CD4-positive, alpha-beta T cell treated with Interleukin-17A for 4 hours (primary cell): ENCODE measurements at regions not wholly inside any gene's neighbourhood (a gene's known extent, or its start where the extent isn't known, plus 50 kb on each side); places are given as distances from the start of the nearest gene placed in this dataset.

ENCODE experiments used
- DNase-seq: peaks from one replicate; pipeline ENCODE4 v3.0.0-alpha.2; 2020; ENCODE audit warnings: mixed read lengths

DNA sequence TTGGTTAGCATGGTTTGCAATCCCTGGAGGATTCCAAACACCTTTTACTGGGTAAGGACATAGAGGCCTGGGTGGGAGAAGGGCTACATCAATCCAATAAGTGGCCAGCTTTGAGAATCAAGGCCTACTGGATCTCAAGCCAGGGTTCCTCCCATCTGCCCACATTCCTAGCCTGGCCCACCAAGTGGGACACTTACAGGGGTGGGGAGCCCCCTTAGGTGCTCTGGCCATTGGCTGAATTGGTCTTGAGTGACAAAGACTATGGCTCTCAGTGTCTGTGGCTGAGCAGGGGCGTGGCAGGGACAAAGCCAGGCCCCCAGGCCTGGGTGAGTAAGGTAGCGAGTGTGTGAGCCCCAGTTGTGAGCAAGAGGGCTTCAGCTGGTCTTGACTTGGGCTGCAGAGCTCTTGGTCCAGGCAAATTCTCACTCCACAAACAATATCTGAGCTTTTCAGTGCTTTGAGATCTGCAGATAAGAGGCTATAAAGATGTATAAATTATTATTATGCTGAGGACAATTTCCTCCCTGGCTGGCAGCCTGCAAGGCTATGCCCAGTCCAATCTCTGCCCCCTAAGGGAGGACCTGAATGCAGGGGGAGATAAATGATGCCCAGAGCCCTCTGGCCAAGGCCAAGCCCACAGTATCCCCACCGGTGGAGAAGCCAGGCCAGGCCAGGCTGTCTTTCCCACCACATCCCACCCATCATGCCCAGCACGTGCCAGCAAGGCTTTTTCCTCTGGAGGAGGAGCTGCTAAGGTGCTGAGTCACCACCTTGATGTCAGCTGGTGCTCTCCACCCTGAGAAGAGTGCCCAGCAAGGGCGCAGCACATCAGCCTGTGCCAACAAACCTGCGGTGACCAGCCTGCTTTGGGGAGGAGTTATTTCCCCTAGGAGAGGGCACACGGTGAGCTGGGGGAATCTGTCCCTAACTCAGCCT lies 80.7 kb upstream of the DUSP5 start:
- no peak for DNase-seq

DNA sequence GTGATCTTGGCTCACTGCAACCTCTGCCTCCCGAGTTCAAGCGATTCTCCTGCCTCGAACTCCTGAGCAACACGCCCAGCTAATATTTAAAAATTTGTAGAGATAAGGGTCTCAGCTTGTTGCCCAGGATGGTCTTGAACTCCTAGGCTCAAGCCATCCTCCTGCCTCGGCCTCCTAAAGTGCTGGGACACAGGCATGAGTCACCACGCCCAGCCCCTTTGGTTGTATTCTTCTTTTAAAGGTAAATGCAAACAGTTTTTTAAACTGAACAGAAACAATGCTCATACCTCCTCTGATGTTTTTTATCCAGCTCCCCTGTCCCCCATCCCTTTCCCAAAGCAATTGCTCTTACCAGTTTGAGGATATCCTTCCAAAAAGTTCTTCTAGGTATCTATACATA lies 79.5 kb upstream of the DUSP5 start:
- no peak for DNase-seq

DNA sequence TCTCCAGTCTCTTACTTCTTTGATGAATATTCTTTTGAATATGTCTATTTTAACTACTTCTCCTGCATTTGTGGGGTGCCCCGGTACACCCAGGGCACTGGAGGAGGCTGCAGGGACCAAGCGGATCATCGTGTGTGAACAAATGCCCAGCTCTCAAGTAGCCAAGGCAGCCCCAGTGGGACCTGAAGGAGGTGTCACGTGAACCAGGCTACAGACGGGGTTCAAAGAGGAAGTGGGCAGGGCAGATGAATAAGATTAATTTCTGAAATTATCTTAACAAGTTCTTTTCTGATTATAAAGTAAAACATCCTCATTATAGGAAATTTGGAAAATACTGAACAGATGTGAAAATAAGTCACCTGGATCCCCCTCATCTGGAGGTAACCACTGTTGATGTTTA lies 78.4 kb upstream of the DUSP5 start:
- no peak for DNase-seq

DNA sequence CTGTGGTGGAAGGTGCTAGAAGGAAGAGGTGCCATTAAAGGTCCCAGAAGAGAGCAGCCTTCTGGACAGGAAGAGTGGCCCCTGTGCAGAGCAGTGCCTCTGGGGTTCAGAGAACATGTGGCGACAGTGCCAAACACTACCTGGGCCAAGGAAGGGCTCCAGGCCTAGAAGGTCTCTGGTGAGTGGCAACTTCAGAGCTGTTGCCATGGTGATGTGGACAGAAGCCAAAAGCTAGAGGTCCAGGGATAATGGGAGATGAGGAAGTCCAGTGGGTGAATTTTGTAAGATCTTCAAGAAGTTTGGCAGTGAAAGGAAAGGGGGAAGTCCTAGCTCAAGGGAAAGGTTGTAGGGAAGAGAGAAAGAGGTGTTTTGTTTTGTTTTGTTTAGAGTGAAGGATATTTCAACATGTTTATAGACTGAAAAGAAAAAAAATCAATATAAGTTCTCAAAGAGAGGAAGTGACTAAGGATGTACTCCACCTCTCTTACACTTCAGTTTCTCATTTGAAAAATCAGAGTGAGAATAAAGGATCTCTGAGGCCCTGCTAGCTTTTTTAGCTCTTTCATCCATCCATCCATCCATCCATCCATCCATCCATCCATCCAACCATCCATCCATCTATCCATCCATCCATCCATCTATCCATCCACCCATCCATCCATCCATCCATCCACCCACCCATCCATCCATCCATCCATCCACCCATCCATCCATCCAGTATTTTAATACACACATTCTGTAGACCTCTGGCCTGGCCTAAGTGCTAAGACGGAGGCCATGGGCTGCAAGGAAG lies 77.1 kb upstream of the DUSP5 start:
- peak; percentile 13 for DNase-seq

DNA sequence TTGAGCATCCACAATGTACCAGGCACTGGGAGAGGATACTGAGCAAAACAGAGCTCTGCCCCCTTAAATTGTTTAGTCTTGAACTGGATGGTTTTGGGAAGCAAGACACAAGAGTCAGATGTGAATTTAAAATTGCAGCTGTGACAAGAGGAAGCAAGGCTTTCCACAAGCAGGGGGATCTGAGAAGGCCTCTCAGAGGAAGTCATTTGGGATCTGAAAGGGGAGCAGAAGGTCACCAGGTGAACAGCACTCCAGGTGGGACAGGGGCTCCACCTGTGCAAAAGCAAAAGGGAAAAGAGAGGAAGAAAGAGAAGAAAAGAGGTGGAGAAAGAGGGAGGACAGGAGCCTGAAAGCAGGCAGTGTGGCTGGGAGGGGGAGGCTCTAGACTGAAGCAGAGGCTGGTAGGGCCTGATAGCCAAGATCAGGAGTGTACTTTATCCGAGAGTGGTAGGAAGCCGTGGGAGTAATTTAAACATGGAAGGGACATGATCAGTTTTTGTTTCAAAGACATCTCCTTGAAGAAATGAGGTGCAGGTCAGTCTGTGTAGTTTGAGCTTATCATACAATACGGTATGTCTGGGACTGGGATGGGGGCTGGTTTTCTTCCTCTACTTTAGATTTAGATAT lies 76.1 kb upstream of the DUSP5 start:
- no peak for DNase-seq

DNA sequence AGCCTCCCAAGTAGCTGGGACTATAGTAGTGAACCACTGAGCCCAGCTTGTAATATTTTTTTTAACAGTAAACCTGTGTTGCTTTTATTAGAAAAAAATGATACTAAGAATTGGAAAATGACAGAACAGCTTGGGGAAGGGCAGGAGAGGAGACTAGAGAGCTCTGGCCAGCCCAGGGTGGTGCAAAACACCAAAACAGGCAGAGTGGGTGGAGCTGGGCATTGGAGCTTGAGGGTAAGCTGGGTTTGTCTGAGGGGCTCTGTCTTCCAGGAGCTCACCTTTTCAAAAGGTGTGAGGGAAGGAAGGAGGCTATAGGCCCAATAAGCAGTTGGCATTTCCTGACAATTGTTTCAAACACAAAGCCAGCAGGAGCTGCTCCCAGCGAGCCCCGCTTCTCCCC lies 75.2 kb upstream of the DUSP5 start:
- no peak for DNase-seq

DNA sequence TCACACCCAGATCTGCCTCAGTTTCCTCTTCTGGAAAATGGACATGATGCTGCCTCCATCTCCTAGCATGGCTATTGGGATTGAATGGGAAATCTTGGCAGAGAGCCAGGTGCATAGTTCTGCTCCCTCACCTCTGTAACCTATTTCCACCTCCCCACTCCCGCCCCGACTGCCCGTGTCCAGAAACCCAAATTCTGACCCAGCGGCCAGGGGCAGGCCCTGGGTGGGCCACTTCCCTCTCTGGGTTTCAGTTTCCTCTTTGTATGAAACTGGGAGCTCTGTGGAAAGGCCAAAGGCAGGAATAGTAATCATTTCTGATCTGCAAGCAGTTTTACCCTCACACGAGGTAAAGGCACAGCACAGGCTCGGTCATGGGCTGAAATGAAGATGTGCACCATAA lies 74.1 kb upstream of the DUSP5 start:
- no peak for DNase-seq

DNA sequence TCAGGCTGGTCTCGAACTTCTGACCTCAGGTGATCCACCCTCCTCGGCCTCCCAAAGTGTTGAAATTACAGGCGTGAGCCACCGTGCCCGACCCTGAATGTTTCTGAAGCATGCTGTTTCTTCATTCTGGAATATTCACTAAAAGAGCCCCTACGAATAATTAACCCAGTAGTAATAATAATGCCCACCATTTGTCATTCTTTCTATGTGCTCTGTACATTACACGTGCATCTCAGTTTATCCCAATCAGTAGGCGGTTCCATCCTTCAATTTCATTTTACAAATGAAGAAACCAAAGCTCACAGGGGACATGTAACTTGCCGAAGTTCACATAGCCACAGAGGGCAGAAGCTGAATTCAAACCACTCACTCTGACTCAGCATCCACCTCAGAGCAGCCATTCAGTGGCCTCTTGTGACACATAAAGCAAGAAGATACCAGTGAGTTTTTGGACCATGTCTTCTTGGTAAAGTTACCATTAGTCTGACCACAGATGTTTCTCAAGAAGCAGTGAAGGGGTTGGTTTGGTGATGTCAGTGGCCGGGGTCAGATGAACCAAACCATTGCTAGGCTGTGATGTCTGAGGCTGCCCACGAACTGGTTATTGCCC lies 71.9 kb upstream of the DUSP5 start:
- peak; percentile 16 for DNase-seq

DNA sequence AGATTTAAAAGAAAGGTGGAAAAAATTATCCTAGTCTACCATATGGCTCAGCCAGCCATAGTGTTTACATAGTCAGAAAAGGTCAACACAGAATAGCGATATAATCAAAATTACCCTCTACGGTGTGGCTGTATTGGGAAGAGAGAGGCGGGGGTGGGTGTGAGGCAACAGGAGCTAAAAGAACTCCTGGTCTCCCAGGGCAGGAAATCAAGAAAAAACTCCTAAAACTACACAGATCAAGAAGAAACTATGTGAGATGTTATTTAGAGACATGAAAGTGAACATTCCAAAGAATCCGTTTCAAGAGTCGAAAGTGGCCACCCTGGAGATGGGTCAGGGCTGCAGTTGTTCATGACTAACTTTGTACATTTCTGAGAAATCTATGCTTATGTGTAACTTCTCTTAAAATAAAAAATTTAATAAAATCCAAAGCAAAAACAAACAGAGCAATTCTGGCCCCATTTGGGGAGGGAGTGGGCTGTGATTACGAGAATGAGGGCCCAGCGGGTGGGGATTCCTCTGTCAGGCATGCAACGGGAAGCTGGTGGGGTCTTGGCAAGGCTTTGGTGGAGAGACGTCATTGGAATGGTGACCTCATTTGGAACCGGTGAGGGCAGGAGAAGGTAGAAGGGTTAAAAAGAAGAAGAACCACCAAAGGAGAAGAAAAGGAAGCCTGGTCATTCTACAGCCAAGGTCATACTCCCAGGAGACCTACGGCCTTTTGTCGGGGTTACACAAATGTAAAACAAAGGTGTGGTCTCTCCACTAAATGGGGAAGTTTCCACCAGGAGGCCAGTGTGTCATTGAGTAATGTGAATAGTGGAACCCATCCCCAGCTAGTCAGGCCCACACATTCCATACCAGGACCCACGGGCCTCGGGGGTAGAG lies 71.2 kb upstream of the DUSP5 start:
- DNase-seq, result no peak

DNA sequence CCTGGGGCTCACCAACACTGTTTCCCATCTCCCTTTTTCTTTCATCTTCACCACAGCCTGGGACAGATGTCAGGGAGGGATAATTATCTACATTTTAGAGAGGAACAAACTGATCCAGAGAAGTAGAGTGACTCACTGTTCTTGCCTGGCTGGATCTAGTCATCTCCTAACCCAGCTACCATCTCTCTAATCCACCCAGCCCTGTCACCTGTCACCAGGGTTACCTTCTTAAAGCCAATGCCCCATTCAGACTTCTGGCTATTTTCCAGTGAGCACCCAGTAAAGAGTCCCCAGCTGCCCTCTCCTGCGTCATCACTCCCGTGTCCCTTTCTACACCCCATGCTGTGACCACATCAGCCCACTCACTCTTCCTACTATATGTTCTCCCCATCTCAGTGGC lies 68.4 kb upstream of the DUSP5 start:
- DNase-seq, result no peak

DNA sequence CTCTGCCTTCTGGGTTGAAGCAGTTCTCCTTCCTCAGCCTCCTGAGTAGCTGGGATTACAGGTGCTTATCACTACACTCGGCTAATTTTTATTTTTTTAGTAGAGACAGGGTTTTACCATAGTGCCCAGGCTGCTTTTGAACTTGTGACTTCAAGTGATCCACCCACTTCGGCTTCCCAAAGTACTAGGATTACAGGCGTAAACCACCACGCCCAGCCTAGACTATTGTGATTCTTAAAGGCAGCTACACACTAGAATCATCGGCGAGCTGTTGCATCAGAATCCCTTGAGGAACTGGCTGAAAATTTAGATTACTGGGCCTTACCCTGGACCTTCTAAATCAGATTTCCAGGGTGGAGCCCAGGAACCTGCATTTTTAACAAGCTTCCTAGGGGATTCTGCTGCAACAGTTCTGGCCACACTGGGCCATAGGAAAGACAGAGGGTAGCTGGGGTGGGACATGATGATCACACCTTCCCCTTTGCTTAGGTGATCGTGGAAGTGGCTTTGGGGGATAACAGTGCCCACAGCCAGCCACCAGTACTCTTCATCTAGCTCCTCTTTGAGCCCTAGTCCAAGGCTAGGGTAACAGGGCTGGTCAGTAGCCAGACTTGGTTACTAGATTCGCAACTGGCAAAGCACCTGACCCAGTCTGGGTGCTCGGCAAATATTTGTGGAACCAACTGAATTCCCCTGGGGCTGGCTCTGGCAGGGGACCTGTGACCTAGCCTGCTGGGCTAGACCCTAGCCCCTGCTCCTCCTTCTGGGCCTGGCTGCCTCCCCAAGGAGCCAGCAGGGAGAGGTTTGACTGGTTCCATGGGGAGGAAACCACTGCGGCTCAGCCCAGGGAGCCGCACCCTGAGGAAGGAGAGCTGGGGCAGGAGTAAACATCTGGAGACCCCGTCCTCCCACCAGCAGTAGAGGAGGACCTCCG lies 67.1 kb upstream of the DUSP5 start:
- DNase-seq, result no peak

DNA sequence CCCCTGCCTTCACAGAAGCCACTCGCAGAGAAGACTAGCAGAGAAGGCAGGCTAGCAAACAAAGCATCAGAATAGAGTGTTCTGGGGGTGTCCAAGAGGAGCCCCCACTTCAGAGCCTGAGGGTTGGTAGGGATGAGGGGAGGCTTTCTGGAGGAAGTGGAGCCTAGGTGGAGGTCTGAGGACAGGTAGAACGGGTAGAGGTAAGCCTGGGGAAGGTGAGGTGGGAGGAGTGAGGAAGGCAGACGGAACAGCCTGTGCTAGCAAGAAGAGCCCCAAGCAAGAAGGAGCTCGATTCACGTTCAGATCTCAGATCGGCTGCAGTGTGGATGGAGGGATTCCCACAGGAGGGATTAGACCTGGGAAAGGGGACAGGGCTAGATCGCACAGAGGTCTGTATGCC lies 66.0 kb upstream of the DUSP5 start:
- DNase-seq, result no peak

DNA sequence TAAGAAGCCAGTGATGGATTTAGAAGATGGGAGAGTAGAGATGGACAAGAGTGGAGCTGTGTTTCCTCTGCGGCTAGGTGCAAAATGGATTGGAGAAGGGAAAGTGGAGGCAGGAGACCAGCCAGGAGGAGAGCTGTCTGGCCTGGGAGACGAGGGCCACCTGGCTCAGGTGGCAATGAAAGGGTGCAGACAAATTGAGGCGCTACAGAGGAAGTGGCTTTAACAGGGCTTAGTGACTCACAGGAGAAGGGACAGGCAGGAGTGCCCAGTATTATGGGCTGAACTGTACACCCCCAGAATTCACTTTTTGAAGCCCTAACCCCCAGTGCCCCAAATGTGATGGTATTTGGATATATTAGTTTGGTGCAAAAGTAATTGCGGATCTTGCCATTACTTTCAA lies 65.6 kb upstream of the DUSP5 start:
- no peak for DNase-seq

DNA sequence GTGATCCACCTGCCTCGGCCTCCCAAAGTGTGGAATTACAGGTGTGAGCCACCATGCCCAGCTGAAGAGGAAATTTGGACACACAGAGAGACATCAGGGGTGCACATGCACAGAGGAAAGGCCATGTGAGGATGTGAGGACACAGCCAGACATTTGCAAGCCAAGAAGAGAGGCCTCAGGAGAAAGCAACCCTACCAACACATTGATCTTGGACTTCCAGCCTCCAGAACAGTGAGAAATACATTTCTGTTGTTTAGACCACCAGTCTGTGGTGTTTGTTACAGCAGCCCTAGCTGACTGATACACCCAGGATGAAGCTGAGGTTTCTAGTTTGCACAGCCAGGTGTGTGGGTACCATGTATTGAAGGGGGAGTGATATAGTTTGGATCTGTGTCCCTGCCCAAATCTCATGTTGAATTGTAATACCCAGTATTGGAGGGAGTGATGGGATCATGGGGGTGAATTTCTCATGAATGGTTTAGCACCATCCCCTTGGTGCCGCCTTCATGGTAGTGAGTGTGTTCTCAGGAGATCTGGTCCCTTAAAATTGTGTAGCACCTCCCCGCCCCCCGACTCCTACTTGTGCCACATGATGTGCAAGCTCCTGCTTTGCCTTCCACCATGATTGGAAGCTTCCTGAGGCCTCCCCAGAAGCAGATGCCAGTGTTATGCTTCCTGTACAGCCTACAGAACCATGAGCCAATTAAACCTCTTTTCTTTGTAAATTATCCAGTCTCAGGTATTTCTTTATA lies 64.7 kb upstream of the DUSP5 start:
- DNase-seq, result no peak

DNA sequence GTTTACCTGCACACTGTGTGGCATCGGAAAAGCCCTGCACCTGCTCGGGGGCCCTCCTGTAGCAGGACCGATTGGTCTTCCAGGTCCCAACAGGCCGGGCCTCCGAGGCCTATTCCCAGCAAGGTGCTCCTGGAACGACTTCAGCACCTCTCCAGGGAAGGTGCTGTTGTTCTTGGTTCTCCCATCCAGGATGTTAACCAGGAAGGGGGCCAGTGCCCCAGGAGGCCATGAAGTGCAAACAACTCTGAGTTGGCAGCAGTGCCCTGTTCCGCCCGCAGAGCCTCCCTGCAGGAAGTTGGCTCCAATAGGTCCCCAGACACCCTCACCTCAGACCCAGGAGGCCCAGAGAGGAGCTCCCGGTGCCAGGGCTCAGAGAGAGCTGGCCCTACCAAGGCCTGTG lies 64.0 kb upstream of the DUSP5 start:
- DNase-seq, result no peak

DNA sequence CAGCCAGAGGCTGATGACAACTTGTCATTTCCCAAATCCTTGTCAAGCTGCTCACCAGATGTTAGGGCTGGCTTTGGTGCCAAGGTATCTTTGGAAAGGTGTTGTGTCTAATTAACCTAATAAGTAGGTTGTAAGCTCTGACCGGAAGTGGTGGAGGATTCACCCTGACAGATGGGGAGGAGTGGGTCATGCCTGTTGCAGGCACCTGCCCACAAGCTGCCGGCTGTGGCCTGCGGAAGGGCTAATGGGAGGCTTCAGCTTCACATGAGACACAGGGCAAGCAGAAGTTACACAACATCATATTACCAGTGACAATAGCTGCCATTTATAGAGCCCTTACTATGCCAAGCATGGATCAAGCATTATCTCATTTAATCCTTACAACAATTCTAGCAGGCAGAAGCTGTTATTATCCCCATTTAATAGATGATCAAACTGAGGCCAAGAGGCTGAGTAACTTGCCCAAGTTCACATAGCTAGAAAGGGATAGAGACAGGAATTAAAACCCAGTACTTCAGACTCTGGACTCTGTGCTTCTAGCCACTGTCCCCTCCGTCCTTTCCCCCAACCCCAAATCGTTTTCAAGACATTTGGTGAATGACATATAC lies 63.1 kb upstream of the DUSP5 start:
- DNase-seq, result no peak

DNA sequence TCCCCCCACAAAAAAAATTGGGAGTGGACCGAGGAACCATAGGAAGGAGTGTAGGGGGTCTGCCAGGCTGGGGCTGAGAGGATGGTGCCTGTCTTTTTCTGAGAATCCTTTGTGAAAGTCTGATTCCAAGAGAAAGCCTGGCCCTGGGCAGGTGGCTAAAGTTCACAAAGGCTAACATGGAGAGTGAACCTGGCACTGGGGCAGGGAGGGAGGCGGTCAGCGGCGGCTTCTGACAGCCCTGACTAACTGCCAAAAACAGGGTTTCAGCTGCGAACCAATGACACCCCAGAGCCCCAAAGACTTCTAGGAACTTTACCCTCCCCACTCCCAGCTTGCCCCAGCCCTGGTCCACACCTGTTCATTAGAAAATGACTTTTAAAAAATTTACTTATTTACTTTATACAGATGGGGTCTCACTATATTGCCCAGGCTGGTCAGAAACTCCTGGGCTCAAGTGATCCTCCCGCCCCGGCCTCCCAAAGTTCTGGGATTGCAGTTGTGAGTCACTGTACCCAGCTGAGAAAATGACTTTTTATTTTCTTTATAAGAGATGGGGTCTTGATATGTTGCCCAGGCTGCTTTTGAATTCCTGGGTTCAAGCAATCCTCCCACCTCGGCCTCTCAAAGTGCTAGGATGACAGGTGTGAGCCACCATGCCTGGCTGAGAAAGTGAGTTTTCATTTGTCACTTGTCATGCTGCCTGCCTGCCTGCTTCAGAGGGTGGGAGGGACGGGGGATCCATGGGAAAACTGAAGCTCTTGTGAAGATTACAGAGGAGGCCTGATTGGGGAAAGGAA lies 61.0 kb upstream of the DUSP5 start:
- DNase-seq, result no peak

DNA sequence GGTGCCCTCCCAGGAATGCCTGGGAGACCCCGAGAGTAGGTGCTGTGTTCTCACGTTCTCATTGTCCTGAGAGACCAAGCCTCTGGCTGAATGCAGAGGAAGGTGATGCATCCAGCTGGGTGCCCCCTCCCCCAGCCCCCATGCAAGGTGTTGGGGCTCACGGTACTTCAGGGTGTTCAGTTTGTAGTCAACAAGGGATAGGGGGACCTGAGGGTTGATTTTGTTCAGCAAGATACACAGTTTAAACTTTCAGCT lies 60.4 kb upstream of the DUSP5 start:
- DNase-seq, result no peak

DNA sequence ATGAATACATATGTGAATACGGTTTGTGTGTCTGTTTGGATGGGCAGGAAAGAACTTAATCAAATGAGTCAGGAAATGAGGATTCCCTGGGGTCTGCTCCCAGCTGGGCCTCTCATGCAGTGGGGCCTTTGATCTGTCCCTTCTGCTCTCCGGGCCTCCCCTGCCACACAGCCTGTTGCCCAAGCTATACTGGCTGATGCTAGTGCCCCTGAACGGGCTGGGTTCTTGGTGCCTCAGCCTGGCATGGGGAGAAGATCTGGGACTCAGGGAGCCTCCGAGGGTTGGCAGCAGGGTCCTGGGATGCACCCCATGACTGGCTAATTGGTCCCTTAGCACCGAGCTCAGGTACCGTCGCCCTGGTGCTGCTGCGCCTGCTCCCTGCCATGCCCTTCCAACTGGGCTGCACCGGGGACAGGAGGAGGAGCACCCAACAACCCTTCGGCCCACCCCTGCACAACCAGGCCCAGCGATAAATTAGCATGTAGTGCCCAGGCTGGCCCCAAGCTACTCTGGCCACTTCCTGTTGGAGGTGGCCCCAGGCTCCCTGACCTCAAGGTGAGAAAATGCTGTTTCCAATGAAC lies 59.9 kb upstream of the DUSP5 start:
- DNase-seq, result no peak
